Nephron progenitor cell (in vitro differentiated cells): ENCODE measurements at regions not wholly inside any gene's neighbourhood (a gene's known extent, or its start where the extent isn't known, plus 50 kb on each side); places are given as distances from the start of the nearest gene placed in this dataset.
"Not testable (repeated sequence)": the region's sequence is repeated elsewhere in the genome, so short reads cannot be mapped to it uniquely, and the experiment has no call there.

Experiments
- DNase-seq: peaks from one replicate; pipeline ENCODE4 v3.0.0; 2021
- H3K27ac Mint-ChIP-seq: 2 replicates; pipeline ENCODE4 v1.8.0; 2021; ENCODE audit warnings: mild to moderate bottlenecking, moderate library complexity, mixed read lengths
- H3K27me3 Mint-ChIP-seq: 2 replicates; pipeline ENCODE4 v1.8.0; 2021; ENCODE audit warnings: mild to moderate bottlenecking, low read depth, mixed read lengths; ENCODE audit not compliant: poor library complexity
- H3K36me3 Mint-ChIP-seq: 2 replicates; pipeline ENCODE4 v1.8.0; 2021; ENCODE audit warnings: low read depth, mixed read lengths
- H3K4me1 Mint-ChIP-seq: 2 replicates; pipeline ENCODE4 v1.8.0; 2021; ENCODE audit warnings: mixed read lengths
- H3K4me3 Mint-ChIP-seq: 2 replicates; pipeline ENCODE4 v1.8.0; 2021; ENCODE audit warnings: mild to moderate bottlenecking, moderate library complexity, mixed read lengths
- H3K9me3 Mint-ChIP-seq: 2 replicates; pipeline ENCODE4 v1.8.0; 2021; ENCODE audit warnings: mild to moderate bottlenecking, moderate library complexity, mixed read lengths
- TF ChIP-seq, protein P1 (sequence below): fragments of 200-600 bp; sonication (generic); IDR thresholded peaks from 2 replicates; pipeline ENCODE4 v1.5.0; 2021; ENCODE audit warnings: antibody characterized with exemption

DNA sequence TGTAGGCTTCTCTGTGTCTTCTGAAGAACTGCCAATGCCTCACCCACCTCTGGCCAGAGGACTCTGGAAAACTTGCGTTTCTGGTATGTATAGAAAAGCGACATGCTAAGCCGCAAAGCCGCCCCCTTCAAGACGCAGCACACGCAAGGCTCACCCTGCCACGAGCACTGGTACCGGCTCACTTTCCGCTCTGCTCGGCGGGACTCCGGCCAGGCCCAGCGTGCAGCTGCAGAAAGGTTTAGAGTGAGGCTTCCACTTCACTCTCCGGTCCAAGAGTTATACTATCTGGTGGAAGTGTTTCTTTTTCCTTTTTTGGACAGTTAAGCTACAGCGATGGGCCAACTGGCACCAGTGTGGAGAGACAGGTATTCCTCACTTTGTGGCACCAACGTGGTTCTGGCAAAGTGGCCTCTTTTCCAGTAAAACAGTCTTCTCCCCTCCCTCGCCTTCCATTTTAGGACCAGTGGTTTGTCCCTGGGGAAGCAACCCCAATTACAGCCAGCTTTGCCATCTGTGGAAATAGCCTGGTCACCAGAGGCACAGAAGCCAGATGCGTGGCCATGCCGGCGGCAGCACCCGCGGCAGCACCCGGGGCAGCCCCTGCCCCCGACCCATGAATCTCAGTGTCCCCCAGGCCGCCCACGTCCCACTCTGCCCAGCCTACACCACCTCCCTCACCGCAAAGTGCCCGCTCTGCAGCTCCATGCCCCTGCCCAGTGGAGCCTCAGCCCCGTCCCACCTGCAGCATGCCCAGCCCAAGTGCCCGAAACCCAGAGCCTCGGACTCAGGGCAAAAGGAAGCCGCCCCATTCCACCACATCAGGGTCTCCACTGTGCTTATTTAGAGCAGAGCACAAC lies 91.6 kb upstream of the CTDP1 start:
- Mint-ChIP-seq H3K27ac (no peak overlapping the region), H3K4me1 (peaks cover 26% of the 10 kb centered on the region)

DNA sequence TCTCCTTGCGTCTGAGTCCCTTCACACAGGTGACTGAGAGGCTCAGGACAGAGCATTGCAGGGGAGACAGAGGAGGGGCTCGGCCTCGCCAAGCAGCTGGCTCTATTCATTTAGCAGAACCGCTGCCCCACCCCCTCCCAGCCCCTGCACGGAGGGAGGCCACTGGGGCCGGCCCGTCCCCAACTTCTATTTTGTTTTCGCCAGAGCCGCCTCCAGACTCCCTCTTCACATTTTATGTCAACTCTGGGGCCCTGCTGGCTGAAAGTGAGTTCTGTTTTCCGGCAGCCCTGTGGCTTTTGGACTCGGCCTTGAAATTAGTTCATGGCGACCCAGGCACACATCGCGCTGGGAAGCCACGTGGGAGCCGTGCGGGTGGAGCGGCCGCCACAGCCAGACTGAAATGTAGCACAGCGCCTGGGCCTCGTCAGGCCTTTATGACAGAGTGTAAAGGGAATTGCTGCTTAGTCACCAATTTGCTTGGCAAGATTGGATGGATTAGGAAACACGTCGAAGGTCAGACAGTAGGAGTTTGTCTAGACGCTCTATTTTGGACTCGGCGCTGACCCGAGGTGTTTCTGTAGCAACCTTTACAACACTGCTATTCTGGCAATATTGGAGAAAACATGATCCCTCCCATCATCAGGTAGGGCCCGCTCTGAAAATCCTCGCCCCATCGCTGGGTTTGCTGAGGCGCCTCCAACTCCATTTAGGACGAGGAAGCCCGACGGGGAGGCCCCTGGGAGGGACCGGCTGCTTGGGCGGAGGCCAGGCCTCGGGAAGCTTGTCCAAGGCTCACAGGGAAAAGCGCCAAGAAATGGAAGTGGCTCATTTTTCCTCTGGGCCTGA lies 90.7 kb upstream of the CTDP1 start:
- Mint-ChIP-seq H3K27me3 (peaks cover 10% of the 10 kb centered on the region), H3K9me3 (peaks cover 16% of the 10 kb centered on the region), H3K4me3 (no peak overlapping the region), H3K4me1 (peaks cover 26% of the 10 kb centered on the region), H3K27ac (peak overlapping the region; percentile 54), H3K36me3 (peaks cover 7% of the 10 kb centered on the region)
- DNase-seq = peak; percentile 29
- TF ChIP-seq, protein P1, sequence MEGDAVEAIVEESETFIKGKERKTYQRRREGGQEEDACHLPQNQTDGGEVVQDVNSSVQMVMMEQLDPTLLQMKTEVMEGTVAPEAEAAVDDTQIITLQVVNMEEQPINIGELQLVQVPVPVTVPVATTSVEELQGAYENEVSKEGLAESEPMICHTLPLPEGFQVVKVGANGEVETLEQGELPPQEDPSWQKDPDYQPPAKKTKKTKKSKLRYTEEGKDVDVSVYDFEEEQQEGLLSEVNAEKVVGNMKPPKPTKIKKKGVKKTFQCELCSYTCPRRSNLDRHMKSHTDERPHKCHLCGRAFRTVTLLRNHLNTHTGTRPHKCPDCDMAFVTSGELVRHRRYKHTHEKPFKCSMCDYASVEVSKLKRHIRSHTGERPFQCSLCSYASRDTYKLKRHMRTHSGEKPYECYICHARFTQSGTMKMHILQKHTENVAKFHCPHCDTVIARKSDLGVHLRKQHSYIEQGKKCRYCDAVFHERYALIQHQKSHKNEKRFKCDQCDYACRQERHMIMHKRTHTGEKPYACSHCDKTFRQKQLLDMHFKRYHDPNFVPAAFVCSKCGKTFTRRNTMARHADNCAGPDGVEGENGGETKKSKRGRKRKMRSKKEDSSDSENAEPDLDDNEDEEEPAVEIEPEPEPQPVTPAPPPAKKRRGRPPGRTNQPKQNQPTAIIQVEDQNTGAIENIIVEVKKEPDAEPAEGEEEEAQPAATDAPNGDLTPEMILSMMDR = no peak

More for the DNA sequence above, 91.6 kb upstream of the CTDP1 start:
- Mint-ChIP-seq H3K4me3 (no peak overlapping the region), H3K27me3 (peaks cover 7% of the 10 kb centered on the region), H3K9me3 (peaks cover 9% of the 10 kb centered on the region), H3K36me3 (peaks cover 7% of the 10 kb centered on the region)
- TF ChIP-seq, protein P1 = no peak
- peak; percentile 1 for DNase-seq

DNA sequence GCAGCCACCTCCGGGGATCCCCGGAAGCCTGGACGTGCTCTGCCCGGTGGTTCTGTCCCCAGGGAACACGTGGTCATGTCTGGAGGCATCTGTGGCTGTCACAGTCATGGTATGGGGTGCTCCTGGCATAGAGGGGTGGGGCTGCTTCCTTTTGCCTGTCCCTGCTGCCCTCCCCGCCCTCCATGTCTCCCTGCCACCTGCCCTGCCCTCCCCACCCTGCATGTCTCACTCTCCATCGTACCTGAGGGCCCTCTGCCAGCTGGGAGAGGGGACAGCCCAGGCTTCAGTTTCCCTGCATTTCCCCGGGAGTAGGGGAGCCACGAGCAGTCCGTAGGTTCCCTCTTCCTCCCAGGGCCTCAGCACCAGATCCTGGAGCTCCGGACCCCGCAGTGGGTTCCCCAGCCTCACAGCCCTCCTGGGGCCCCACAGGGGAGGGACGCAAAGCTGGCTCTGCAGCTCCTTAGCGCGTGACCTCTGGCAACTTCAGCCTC lies 90.0 kb upstream of the CTDP1 start:
- no peak for DNase-seq

DNA sequence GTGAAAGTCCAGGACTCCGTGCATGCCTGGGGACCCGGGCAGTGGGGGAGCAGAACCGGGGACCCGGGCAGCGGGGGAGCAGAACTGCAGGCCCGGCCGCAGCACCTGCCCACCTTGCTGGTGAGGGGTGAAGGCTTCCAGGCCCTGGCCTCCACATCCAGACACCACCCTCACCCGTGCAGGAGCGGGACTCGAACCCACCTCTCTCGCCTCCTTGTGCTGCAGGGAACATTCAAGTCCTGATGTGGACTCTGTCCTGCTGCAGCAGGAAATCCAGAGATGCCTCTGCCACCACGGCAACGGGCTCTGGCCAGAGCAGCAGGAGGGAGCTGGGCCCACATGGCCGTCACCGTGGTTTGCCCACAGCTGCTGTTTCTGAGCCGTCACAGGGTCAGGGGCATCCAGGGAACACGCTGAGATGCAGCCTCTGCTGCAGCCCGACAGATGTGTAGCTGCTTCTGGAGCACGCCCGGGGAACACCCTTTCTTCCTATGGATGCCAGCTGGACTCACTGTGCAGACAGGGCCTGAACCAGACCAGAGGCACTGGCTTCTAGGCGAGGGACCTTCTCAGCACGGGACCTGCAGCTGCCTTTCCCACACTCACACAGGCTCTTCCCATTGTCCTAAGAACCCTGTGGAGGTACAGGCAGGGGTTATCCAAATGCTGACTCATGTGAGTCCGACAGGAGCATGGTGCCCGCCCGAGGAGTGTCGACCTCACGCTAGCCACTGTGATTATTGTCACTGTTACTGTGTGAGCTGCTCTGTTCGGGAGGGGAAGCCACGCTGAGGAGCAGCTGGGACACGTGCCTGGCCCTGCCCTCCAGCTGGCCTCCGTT lies 89.2 kb upstream of the CTDP1 start:
- peaks cover 25% of the 10 kb centered on the region for H3K4me1 Mint-ChIP-seq
- H3K27ac Mint-ChIP-seq = no peak overlapping the region
- no peak for DNase-seq
- H3K9me3 Mint-ChIP-seq = peaks cover 16% of the 10 kb centered on the region
- H3K4me3 Mint-ChIP-seq = no peak overlapping the region
- H3K27me3 Mint-ChIP-seq = peaks cover 9% of the 10 kb centered on the region
- H3K36me3 Mint-ChIP-seq = peaks cover 7% of the 10 kb centered on the region
- TF ChIP-seq, protein P1 = no peak

More for the DNA sequence above, 90.0 kb upstream of the CTDP1 start:
- no peak overlapping the region for H3K27ac Mint-ChIP-seq
- TF ChIP-seq, protein P1 = no peak
- H3K4me3 Mint-ChIP-seq = no peak overlapping the region
- peaks cover 20% of the 10 kb centered on the region for H3K4me1 Mint-ChIP-seq
- H3K9me3 Mint-ChIP-seq = peaks cover 16% of the 10 kb centered on the region
- H3K36me3 Mint-ChIP-seq = peaks cover 7% of the 10 kb centered on the region
- H3K27me3 Mint-ChIP-seq = peaks cover 11% of the 10 kb centered on the region

DNA sequence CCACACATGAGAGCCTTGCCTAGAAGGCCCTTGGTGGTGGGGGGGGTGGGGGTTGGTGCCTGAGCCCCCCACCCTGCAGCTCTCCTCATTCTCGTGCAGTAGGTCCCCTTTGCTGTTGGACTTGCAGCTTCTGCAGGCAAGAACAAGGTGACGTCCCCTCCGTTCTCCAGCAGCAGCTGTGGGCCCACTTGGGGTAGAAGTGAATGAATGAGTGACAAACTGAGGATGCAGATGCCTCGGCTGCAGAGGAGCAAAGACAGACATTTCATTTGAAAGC lies 88.6 kb upstream of the CTDP1 start:
- TF ChIP-seq, protein P1 = no peak
- Mint-ChIP-seq H3K4me3 (no peak overlapping the region), H3K27me3 (peaks cover 15% of the 10 kb centered on the region), H3K9me3 (peaks cover 16% of the 10 kb centered on the region), H3K27ac (no peak overlapping the region), H3K36me3 (peaks cover 7% of the 10 kb centered on the region), H3K4me1 (peaks cover 31% of the 10 kb centered on the region)
- no peak for DNase-seq

DNA sequence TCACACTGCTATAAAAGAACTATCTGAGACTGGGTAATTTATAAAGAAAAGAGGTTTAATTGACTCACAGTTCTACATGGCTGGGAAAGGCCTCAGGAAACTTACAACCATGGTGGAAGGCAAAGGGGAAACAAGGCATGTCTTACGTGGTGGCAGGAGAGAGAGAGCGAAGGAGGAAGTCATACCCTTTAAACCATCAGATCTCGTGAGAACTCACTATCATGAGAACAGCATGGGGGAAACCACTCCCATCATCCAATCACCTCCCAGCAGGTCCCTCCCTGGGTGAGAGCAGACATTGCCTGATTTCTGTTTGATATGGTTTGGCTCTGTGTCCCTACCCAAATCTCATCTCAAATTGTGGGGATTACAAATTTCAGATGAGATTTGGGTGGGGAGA lies 86.9 kb upstream of the CTDP1 start:
- peaks cover 16% of the 10 kb centered on the region for H3K9me3 Mint-ChIP-seq
- DNase-seq = not testable (repeated sequence)

More for the DNA sequence above, 86.9 kb upstream of the CTDP1 start:
- Mint-ChIP-seq H3K4me1 (peaks cover 40% of the 10 kb centered on the region), H3K27me3 (peaks cover 20% of the 10 kb centered on the region)
- not testable (repeated sequence) for H3K4me3 Mint-ChIP-seq, H3K36me3 Mint-ChIP-seq, H3K27ac Mint-ChIP-seq
